Neural progenitor cell (in vitro differentiated cells): ENCODE measurements at regions not wholly inside any gene's neighbourhood (a gene's known extent, or its start where the extent isn't known, plus 50 kb on each side); places are given as distances from the start of the nearest gene placed in this dataset.

Experiments used
- CTCF ChIP-seq: fragments of 200-600 bp; sonication (generic); IDR thresholded peaks from 2 replicates; pipeline ENCODE4 v1.5.1; 2017; ENCODE audit warnings: antibody characterized with exemption, mild to moderate bottlenecking
- EZH2 ChIP-seq: fragments of 200-600 bp; sonication (generic); IDR thresholded peaks from 2 replicates; pipeline ENCODE4 v1.6.1; 2017; ENCODE audit warnings: antibody characterized with exemption, mild to moderate bottlenecking, moderate library complexity
- EZH2phosphoT487 ChIP-seq: fragments of 200-600 bp; sonication (generic); IDR thresholded peaks from 2 replicates; pipeline ENCODE4 v1.6.1; 2017; ENCODE audit warnings: antibody characterized with exemption

GRCh38 chr21:32206631-32207405 lies 72.0 kb downstream of the MIS18A start:
- no peak for TF ChIP-seq CTCF
- no peak for TF ChIP-seq EZH2phosphoT487
- TF ChIP-seq EZH2: no peak
